ENCODE measurements at regions not wholly inside any gene's neighbourhood (a gene's known extent, or its start where the extent isn't known, plus 50 kb on each side); places are given as distances from the start of the nearest gene placed in this dataset.

- DNase-seq (no peak), ATAC-seq (ENCODE audit: low FRiP score in 2 of 2) (no peak)
- TF ChIP-seq CTCF (IDR thresholded peaks at IDR 0.05) (no peak), EP300 (IDR thresholded peaks at IDR 0.05) (no peak), POLR2A (IDR thresholded peaks at IDR 0.05) (no peak), POLR2AphosphoS5 (IDR thresholded peaks at IDR 0.05) (no peak)
- Histone ChIP-seq H3K4me1 (no peaks in the 10 kb centered on the region), H3K36me3 (no peaks in the 10 kb centered on the region), H3K27ac (no peak overlapping the region), H3K4me3 (no peak overlapping the region), H3K27me3 (no peaks in the 10 kb centered on the region), H3K9me3 (no peaks in the 10 kb centered on the region)
- 71 to 80% methylated on average over 1 to 2 of the region's 2 CpGs for WGBS, 2 donors
These were observed 50.4 kb upstream of the PRSS23 start for GRCh38 chr11:86749821-86750401.

GRCh38 chr11:86749376-86749775 lies 51.0 kb upstream of the PRSS23 start:
- Histone ChIP-seq H3K4me3 (no peak overlapping the region), H3K36me3 (no peaks in the 10 kb centered on the region), H3K9me3 (no peaks in the 10 kb centered on the region), H3K27ac (no peak overlapping the region), H3K4me1 (no peaks in the 10 kb centered on the region), H3K27me3 (no peaks in the 10 kb centered on the region)
- no peak for ATAC-seq (ENCODE audit: low FRiP score in 2 of 2)
- no peak for DNase-seq
- 90 to 93% methylated on average over 3 of the region's 3 CpGs for WGBS, 2 donors
- TF ChIP-seq EP300 (IDR thresholded peaks at IDR 0.05): no peak
- no peak for TF ChIP-seq POLR2AphosphoS5 (IDR thresholded peaks at IDR 0.05)
- no peak for TF ChIP-seq CTCF (IDR thresholded peaks at IDR 0.05)
- no peak for TF ChIP-seq POLR2A (IDR thresholded peaks at IDR 0.05)

- Histone ChIP-seq H3K27ac (no peak overlapping the region), H3K4me1 (peaks cover 0 to 9% (median 0%) of the 10 kb centered on the region in 4 donors), H3K36me3 (no peaks in the 10 kb centered on the region), H3K27me3 (no peaks in the 10 kb centered on the region), H3K4me3 (no peak overlapping the region), H3K9me3 (no peaks in the 10 kb centered on the region)
- DNase-seq (no peak), ATAC-seq (ENCODE audit: low FRiP score in 2 of 2) (no peak)
- 72 to 85% methylated on average over 4 of the region's 4 CpGs for WGBS, 2 donors
- TF ChIP-seq EP300 (IDR thresholded peaks at IDR 0.05) (no peak), POLR2A (IDR thresholded peaks at IDR 0.05) (no peak), CTCF (IDR thresholded peaks at IDR 0.05) (no peak), POLR2AphosphoS5 (IDR thresholded peaks at IDR 0.05) (no peak)
These were observed 52.0 kb upstream of the PRSS23 start for GRCh38 chr11:86748296-86748695.

GRCh38 chr11:86747801-86748200 lies 52.5 kb upstream of the PRSS23 start:
- Histone ChIP-seq H3K4me3 (no peak overlapping the region), H3K27me3 (no peaks in the 10 kb centered on the region), H3K36me3 (no peaks in the 10 kb centered on the region), H3K27ac (no peak overlapping the region), H3K9me3 (no peaks in the 10 kb centered on the region), H3K4me1 (peaks cover 0 to 12% (median under 1%) of the 10 kb centered on the region in 4 donors)
- no peak for TF ChIP-seq CTCF (IDR thresholded peaks at IDR 0.05)
- TF ChIP-seq POLR2AphosphoS5 (IDR thresholded peaks at IDR 0.05): no peak
- no peak for TF ChIP-seq POLR2A (IDR thresholded peaks at IDR 0.05)
- TF ChIP-seq EP300 (IDR thresholded peaks at IDR 0.05): no peak
- ATAC-seq (ENCODE audit: low FRiP score in 2 of 2): no peak
- WGBS, 2 donors: 91 to 98% methylated on average over 3 of the region's 3 CpGs
- no peak for DNase-seq

- H3K27ac ChIP-seq: no peak overlapping the region
These were observed 53.8 kb upstream of the PRSS23 start for GRCh38 chr11:86746514-86746913.

More at GRCh38 chr11:86746514-86746913, 53.8 kb upstream of the PRSS23 start:
- TF ChIP-seq EP300 (IDR thresholded peaks at IDR 0.05) (no peak), POLR2AphosphoS5 (IDR thresholded peaks at IDR 0.05) (no peak)
- H3K4me1 ChIP-seq: peaks cover 1 to 22% (median 13%) of the 10 kb centered on the region in 4 donors
- H3K4me3 ChIP-seq: no peak overlapping the region
- ATAC-seq (ENCODE audit: low FRiP score in 2 of 2): no peak
- H3K9me3 ChIP-seq: no peaks in the 10 kb centered on the region
- H3K36me3 ChIP-seq: no peaks in the 10 kb centered on the region
- DNase-seq: no peak
- H3K27me3 ChIP-seq: no peaks in the 10 kb centered on the region
- WGBS, 2 donors: 89 to 95% methylated on average over 3 of the region's 3 CpGs

Measured in upper lobe of left lung (tissue), 6 donors.